ENCODE measurements at regions not wholly inside any gene's neighbourhood (a gene's known extent, or its start where the extent isn't known, plus 50 kb on each side); places are given as distances from the start of the nearest gene placed in this dataset.
A peak's percentile ranks its signal among the peaks of the same experiment; 100 is the strongest.

DNA sequence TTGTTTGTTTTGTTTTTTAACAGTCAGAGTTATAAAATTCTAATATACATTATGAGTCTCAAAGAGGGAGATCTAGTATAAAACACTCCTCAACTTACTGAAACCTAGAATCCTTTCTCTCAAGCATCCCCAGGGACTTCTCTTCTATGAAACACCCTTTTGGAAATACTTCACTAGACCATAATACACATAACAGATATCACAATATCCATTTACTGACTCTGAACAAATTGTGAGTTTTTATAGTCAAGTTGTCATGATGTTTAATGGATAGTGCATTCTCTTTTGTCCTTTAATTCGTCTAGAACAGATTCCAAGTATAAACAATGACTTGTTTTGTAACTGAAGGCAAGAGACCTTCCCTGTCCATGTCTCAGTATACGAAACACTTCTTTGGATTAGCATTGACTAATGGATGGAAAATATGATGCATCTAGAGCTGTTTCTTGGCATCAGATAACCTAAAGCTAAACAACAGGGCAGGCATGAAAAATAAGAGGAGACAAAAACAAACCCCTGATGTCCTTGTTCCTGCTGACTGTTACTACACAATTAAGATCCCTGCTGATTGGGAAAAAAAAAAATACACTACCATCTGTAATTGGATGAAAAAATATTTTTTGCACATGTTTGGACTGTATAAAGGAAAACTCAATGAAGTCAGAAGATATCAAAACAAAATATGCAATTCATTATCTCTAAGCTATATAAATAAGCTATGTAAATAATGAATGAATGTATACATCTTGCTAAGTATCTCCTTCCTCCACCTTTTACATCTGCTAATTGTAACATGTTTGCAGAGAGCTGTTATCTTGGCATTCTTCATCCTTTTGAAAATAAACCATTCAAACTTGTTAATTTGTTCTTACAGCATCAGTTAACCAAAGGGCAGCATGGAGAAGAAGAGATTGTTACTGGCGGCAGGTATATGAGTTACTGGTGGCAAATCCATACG is 214.2 kb downstream of the LACC1 start:
- no peak for DNase-seq (ENCODE audit: low spot score)

DNA sequence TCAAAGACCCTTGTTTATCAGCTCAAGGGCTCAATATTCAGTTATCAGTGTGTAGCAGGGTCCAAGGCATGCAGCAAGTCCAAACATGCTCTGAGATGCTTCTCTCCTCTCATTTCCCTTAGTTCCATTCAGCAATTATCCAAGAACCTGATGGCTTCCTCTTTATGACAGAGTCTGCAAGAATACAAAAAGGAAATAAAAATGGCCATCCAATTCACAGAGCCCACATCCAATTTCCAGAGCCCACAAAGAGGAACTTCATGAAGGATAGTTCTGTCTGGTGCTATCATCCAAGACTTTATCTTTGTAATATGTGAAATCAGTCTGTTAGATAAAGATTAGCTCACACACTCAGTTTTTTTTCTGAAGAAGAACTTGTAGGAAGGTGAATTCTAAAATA is 217.2 kb downstream of the LACC1 start:
- no peak for DNase-seq (ENCODE audit: low spot score)

DNA sequence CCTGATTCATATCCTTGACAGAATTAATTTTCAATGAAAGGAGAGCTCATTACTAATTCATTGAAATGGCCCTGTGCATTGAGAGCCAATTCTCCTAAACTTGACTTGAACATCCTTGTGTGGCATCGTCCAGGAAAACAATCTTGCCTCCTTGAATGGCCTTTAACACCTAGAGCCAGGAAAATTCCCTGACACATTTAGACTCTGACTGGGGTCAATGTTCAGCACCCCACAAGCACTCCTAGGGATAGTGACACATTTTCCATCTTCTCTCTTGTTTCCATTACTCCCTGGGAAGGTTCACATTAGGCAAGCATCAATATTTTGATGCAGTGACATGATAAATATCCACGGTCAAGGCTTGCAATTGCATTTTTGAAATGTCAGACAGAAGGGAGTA is 218.9 kb downstream of the LACC1 start:
- no peak for DNase-seq (ENCODE audit: low spot score)

DNA sequence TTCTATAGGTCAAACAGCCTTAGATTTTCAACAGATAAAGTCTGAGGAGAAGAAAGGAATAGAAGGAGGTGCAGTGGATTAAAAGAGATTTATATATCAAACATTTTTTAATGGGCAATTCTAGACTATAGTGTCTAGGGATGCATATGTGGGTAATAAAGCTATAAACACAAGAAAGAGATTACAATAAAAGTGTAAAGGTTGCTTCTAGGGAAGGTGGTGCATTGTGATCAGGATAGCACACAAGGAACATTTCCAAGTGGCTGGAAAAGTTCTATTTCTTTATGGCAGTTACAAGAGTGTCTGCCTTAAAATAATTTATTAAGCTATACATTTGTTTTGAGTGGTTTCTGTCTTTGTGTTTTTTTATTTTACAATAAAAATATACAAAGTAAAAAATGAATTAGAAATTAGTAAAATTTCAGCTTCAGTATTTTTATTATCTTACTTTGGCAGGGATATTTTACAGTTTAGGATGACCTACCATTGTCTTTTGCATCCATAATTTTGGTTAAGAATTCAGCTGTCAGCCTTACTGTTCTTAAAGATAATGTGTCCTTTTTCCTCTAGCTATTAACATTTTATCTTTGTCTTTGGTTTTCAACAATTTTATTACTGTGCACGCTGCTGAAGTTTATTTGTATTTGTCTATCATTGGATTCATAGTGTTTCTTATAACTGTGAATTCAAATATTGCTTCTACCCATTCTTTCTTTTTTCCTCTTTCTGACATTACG is 221.8 kb downstream of the LACC1 start:
- DNase-seq (ENCODE audit: low spot score): no peak

DNA sequence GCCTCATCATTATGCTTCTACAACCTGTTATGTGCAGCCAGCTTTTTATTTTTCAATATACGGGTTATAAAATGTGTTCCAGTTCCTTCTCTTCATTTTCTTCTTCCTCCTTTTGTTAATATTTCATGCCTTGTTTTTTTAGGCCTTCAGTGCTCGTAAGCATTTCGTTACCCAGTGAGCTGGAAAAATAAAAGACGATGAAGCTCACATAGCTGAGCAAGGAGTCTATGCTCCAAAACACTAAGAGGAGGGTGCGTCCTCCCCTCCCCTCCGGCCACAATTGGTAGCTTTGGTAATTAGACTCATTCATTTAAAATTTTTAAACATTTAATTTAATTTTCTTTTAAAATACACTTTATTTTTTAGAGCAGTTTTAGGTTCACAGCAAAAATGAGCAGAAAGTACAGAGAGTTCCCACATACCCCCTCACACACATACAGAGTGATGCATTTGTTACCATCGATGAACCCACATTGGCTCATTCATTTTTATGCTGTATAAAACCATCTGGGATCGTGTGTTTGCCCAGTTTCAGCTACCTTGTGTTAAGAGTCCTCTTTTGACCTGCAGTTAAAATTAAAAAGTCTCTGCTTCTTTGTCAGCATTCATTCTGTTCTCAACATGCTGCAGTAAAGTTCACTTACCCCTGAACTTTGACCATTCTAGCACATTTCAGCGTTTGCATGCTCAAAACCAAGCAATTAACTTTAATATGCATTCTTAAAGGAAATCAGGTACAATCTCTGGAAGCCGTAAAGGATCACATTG is 223.9 kb downstream of the LACC1 start:
- no peak for DNase-seq (ENCODE audit: low spot score)

DNA sequence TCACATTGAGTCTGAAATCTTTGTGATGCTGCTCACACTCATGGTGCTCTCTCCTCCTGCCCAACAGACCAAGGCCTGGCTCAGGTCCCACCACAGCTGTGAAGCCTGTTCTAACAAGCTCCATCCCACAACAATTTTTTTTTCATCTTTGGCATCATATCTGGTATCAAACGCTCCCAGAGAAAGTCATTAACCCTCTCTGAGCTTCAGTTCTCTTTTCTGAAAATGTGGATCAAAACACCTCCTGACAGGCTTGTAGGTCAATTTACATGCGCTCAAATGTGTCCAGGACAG is 224.4 kb downstream of the LACC1 start:
- peak; percentile 86 for DNase-seq (ENCODE audit: low spot score)

DNA sequence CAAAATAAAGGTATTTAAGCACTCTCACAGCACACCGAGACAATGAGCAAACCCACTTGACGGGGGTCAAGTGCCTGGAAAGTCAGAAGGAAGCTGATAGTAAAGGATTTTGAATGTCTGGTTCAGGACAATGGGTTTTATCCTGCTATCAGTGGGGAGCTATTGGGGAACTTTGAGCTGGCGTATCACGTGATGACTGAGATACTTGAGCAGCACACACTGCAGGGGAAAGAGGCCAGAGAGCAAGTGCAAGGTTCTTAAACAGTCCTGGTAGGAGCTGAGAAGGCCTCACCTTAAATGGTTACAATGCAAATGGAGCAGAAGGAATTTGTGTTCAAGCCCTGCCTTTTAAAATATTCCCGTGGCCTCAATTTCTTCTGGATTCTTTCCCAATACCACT is 225.3 kb downstream of the LACC1 start:
- no peak for DNase-seq (ENCODE audit: low spot score)

DNA sequence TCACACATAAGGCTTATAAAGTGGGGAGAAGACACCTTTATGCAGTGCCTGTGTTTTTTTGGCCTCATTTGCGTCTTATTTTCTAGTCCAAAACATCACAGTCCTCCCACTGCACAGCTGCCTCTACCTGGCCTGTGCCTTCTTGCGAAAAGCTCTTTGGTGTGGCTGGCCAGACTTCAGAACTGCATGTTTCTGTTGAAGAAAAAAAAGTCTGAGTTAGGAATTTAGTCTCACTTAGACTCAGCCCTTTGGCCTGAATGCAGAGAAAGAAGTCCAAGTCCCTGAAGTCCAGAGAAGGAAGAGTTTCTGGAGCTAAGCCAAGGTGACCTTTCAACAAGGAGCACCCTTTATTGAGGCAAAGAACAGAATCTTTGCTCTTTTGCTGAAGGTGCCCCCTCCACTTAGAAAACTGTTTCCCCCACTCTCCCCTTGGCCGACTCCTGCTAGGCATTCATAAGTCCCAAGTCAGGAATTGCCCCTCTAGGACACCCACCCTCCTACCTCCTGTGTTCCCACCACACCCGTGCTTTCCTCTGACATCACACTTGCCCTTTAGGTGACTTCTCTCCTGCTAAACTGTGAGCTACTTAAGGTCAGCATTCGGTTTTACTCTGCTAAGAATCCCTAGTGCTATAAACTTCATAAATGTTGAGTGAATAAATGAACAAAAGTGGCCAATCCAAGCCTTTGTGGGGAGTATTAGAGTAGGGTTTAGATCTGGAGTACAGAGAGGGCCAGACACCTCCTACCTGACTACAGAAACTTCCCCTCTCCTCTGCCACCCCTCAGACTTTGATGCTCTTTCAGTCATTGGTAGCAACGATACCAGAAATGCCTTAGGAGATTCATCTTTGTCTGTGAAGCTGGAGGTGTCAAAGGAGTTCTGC is 226.8 kb downstream of the LACC1 start:
- no peak for DNase-seq (ENCODE audit: low spot score)

DNA sequence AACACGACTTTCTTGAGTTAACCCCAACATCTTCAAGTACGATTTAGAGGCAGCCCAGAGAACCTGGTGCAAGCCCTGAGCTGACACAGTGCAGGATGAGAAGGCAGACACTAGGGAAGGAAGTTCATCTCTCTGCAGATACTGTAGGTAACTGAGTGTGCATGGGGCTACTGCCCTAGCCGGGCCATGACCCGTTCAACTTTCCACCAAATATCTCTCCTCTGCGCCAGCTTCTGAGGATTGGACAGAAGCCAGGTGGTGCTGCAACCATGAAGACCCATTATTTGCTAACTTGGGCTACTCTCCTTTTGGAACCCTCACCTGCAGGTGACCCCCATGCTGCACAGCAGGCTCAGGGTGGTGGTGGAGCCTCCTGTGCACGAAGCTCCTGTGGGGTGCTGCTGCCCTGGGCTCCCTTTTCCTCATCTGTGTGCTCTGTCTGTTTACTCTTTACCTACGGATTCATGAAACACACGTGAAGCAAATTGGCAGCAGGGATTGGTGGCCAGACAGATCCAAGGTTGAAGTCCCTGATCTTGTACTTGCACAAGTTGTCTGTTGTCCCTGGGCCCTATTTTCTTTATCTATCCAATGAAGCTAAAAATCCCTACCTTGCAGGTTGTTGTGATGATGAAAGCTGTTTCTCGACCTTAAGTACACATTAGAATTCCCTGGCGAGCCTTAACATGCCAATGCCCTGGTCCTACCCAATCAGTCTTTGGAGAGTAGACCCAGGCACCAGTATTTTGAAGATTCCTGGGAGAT is 227.8 kb downstream of the LACC1 start:
- DNase-seq (ENCODE audit: low spot score): no peak

DNA sequence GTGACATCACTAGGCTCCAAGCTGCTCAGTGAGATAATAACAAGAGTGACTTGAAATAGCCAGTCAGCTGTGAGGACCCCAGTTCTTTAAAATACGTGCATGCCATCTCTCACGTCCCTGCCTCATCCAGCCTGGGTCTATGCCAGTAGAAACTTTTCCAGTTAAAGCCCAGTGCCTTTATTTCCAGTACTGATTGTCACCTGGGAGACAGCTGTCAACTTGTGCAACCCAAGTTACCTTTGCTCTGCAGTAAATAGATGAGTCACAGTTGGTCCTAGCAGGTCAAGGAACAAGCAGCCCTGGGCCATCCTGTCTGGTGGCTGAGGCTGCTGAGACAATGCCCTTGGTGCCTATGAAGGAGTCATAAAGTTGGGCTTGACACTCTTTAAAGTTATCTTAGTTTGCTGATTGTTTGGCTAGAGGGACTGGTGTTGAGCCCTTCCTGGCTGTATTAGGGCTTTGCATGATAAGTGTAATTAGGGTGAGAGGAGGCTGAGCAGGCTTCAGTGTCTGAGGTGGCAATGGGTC is 228.7 kb downstream of the LACC1 start:
- no peak for DNase-seq (ENCODE audit: low spot score)

DNA sequence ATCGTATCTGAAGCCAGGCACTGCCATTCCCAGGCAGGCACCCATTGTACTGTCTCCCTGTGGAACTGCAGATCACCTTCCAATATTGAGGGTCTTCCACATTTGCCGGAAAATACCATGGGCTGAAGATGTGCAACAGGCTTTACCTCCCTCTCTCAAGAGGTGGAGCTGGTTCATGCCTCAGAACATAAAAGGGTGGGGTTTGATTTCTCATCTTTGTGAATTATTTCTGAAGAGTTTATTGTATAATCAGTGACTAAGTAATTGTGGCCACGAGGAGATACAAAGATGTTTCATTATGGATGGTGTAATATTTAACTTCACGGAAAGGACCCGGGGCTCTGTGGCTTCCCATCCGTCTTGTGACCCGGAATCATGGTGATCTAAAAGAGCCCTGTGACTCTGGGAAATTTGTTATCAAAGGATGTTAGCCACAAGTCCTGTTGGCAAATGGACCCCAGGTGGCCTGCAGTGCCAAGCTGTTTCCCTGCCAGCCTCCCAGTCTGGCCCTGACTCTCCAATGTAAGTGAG is 230.5 kb downstream of the LACC1 start:
- no peak for DNase-seq (ENCODE audit: low spot score)

DNA sequence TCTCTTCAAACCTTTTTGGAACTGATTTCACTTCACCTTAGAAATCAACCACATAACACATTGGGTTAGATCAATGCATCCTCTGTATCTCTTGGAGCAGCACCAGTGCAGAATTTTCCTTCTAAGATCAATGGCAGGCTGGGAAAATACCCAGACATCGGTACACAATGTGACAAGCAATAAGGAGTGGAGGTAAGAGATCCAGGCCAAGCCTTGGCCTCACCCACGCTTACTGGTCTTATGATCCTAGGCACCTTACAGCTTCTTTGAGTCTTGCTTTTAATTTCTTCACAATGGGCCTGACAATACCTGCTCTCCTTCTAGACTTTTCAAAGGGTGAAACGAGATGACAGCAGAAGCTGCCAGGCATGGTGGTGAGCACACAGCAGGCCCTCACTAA is 232.0 kb downstream of the LACC1 start:
- DNase-seq (ENCODE audit: low spot score): no peak

DNA sequence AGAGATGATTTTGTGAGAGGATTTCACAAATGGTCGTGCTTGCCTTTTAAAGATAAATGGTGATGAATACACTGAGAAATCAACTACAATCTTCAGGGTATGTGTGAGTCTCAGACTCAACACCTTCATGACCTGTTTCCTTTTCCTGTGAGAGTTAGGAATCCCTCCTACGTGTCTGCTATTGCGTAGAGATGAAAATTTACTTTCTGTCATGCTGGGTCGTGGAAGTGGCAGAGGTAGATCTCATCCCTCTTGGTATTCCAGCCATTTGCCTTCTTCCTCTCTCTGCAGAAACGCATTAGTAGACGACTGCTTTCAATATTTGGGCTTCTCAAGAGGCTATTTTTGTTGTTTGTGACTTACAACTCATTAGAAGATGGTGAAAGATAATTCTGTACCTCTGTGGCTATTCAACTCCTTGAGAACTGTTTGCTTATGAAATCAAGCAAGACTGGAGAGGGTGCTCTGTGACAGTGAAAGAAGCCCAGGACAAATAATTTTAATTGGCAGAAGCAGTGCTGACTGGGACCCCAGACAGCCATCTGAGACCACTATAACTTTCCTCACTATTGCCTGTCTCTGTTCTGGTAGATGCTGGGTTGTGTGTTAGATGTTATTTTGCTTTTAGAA is 233.1 kb downstream of the LACC1 start:
- DNase-seq (ENCODE audit: low spot score): no peak

DNA sequence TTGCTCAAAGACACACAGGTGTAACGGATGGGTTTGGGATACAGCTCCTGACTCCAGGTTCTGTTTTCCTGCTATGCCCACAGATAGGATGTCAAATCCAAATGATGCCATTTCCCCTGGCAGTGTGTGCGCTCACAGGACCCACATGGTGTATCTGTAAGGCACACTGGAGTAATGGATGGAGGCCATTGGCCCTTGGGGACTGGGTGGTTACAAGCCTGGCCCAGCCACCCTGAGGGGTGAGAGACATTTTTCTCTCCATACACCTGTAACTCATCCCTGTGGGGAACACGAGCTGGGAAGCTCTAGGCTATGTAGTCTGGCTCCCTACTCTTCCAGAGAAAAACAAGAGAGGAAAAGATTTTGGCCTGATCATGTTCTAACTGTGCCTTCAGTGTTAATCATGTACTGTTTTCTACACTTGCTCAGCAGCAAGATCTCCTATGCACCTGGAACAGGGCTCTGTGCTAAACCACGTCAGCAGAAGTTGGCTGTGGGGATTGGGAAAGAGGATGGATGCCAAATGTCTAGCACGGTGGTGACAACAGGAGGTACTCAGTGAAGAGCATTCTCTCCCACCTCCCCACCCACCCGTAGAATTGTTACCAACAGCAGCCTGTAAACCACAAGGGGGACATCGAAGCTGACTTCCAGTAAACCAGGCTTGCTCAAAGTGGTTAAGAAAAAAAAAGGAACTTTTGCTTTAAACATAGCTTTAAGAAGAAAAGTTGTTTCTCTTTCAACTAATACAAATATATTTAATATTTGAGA is 237.0 kb downstream of the LACC1 start:
- no peak for DNase-seq (ENCODE audit: low spot score)

DNA sequence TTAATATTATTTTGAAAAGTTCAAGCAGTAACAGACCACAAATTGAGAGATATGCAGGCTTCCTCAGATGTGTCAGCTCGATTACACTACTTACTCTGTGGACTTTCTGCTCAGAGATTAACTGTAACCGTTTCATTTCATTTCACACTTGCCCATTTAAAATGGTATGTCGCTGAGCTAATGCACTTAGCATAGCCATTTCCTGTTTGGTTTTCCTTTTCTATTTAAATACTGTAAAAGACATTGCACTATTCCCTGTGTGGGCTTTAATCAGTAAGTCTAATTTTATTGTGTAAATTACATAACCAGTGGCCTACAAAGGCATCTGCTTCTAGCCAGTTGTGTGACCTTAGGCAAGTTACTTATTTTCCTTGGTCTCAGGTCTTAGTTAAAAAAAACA is 237.6 kb downstream of the LACC1 start:
- DNase-seq (ENCODE audit: low spot score): no peak

DNA sequence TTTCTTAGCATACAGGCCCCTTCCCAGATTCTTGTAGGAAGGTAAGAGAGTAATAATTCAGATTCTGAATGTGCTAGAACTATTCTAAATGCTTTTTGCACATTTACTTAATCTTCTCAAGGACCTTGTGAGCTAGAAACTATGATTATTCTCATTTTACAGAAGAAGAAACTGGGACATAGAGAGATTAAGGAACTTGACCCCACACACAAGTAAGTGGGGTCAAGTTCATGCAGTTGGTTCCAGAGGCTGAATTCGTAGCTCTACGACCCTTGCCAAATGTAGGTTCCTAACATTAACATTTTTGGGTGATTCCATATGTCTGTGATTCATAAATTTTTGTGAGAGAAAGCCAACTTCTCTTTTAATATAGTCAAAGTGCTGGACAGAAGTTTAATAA is 238.1 kb downstream of the LACC1 start:
- DNase-seq (ENCODE audit: low spot score): no peak

DNA sequence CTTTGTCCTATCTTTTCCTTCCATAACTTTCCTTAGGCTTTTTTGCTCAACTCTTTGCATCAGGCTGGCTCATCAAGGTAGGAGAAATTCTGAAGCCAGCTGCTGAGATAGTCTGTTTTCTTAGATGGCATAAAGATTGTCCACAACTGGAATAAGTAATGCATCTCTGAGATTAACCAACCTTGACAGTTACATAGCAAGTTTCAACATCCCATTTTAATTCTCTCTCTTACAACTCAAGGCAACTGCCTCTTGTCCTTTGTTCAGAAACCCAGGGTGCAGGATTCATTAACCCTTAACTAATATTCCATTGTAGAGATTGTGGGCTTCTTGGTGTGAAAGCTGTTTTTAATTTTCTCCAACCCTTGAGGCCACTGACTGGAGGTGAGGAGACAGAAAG is 239.2 kb downstream of the LACC1 start:
- no peak for DNase-seq (ENCODE audit: low spot score)

DNA sequence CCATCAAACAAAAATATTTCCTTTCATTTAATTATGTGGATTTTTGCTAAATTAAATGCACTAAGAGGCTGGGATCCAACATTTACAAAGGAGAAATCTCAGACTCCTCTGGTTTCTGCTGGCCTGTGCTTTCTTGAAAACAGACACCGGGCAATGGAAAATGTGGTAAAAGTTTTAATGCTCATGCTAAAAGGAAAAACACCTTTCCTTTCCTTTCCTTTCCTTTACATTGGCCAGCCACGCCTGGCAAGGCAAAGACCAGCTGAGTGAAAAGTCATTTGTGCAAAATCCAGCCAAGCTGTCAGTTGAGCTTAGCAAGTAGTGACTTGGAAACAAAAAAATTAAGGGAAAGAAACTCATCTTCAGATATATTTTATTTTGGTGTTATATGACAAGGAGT is 240.3 kb downstream of the LACC1 start:
- no peak for DNase-seq (ENCODE audit: low spot score)
